HepG2 (cell line): ENCODE measurements at regions not wholly inside any gene's neighbourhood (a gene's known extent, or its start where the extent isn't known, plus 50 kb on each side); places are given as distances from the start of the nearest gene placed in this dataset.

Experiments used
- ZBTB40 ChIP-seq, 2 experiments: fragments of 450-650 bp in 1 of 2; sonication (generic) in 1 of 2; formaldehyde crosslinking in 1 of 2; IDR thresholded peaks; 2 replicates each; pipeline versions ENCODE4 v1.6.1 to v1.8.0; 2016 to 2022; ENCODE audit warnings: antibody characterized with exemption in 1 of 2, mild to moderate bottlenecking in 1 of 2, missing genetic modification reagents in 1 of 2
- ZFP41 ChIP-seq: sonication (generic); formaldehyde crosslinking; IDR thresholded peaks from 2 replicates; pipeline ENCODE4 v1.4.0; 2020; ENCODE audit warnings: mild to moderate bottlenecking, missing genetic modification reagents, borderline replicate concordance
- TF ChIP-seq, protein P1 (sequence below): sonication (generic); formaldehyde crosslinking; IDR thresholded peaks from 2 replicates; pipeline ENCODE4 v1.5.0; 2020; ENCODE audit warnings: mild to moderate bottlenecking, missing genetic modification reagents, borderline replicate concordance

- TF ChIP-seq ZBTB40 (IDR thresholded peaks at IDR 0.05), result no peak
- TF ChIP-seq ZBTB40 (CRISPR knock-in tag; IDR thresholded peaks at IDR 0.05), result no peak
- no peak for TF ChIP-seq ZFP41 (CRISPR knock-in tag)
- TF ChIP-seq, protein P1, sequence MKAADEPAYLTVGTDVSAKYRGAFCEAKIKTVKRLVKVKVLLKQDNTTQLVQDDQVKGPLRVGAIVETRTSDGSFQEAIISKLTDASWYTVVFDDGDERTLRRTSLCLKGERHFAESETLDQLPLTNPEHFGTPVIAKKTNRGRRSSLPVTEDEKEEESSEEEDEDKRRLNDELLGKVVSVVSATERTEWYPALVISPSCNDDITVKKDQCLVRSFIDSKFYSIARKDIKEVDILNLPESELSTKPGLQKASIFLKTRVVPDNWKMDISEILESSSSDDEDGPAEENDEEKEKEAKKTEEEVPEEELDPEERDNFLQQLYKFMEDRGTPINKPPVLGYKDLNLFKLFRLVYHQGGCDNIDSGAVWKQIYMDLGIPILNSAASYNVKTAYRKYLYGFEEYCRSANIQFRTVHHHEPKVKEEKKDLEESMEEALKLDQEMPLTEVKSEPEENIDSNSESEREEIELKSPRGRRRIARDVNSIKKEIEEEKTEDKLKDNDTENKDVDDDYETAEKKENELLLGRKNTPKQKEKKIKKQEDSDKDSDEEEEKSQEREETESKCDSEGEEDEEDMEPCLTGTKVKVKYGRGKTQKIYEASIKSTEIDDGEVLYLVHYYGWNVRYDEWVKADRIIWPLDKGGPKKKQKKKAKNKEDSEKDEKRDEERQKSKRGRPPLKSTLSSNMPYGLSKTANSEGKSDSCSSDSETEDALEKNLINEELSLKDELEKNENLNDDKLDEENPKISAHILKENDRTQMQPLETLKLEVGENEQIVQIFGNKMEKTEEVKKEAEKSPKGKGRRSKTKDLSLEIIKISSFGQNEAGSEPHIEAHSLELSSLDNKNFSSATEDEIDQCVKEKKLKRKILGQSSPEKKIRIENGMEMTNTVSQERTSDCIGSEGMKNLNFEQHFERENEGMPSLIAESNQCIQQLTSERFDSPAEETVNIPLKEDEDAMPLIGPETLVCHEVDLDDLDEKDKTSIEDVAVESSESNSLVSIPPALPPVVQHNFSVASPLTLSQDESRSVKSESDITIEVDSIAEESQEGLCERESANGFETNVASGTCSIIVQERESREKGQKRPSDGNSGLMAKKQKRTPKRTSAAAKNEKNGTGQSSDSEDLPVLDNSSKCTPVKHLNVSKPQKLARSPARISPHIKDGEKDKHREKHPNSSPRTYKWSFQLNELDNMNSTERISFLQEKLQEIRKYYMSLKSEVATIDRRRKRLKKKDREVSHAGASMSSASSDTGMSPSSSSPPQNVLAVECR (CRISPR knock-in tag), result no peak
- TF ChIP-seq, all 625 proteins: peak for 0
Observed at GRCh38 chr18:76715012-76715610, 107.2 kb upstream of the ZNF236 start (continued).
